Fibroblast of skin of left quadriceps (primary cell): ENCODE measurements at regions not wholly inside any gene's neighbourhood (a gene's known extent, or its start where the extent isn't known, plus 50 kb on each side); places are given as distances from the start of the nearest gene placed in this dataset.

ENCODE experiments used
- DNase-seq, 2 experiments: peaks; one replicate each; pipeline ENCODE4 v3.0.0-alpha.2; 2013; ENCODE audit warnings: low read depth in 2 of 2

DNA sequence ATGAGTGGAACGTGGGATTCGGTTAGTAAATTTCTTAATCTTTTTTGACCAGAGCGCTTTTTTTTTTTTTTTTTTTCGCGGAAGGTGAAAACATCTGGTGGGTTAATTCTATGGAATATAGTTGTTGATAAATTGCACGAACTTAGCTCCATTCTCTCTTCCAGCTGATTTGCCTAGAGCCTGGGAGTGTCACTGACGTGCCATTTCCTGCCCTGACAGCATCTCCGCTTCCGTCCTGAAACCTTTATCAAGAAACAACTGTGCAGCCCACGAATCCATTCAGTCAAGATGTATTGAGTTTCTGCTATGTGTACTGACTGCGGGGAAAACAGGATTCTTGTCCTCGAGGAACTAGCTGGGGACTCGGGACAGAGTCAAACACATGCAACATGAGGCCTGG, 59.5 kb upstream of the TGM3 start:
- DNase-seq: no peak

- DNase-seq: peak; percentile 90 to 91
These were observed 58.7 kb upstream of the TGM3 start for GRCh38 chr20:2237059-2237458.

GRCh38 chr20:2238601-2239000, 57.2 kb upstream of the TGM3 start:
- DNase-seq: no peak

DNA sequence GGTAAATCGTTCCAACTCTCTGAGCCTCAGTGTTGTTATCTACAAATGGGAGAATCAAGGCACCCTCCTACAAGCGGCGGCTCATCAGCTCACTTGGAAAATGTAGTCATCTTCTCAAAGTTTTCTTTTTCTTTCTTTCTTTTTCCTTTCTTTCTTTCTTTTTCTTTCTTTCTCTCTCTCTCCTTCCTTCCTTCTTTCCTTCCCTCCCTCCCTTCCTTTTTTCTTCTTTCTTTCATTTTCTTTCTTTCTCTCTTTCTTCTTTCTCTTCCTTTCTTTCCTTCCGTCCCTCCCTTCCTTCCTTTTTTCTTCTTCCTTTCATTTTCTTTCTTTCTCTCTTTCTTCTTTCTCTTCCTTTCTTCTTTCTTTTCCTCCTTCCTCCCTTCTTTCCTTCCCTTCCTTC, 55.0 kb upstream of the TGM3 start:
- no peak for DNase-seq

GRCh38 chr20:2242678-2243077, 53.1 kb upstream of the TGM3 start:
- DNase-seq: no peak

DNA sequence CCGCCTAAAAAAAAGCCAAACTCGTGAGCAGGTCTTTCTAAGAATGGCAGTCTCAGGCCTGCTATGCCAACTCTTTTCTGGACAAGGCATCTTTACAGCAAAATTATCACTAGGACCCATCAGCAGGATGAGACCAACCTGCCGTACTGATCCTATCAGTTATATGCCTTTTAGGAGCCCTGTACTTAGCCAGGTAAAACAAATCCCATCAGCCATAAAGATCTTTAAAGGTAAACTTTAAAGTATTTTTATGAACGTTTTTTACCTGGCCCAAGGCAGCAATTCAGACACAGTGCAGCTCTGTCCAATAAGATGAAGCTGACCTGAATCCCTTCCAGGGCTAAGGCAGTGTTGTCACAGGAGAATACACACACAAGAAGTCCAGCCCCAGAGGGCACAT, 51.3 kb upstream of the TGM3 start:
- no peak for DNase-seq

GRCh38 chr20:2244993-2245392, 50.8 kb upstream of the TGM3 start:
- DNase-seq: no peak

GRCh38 chr20:2245637-2246036, 50.2 kb upstream of the TGM3 start:
- DNase-seq: no peak
